ENCODE measurements at regions not wholly inside any gene's neighbourhood (a gene's known extent, or its start where the extent isn't known, plus 50 kb on each side); places are given as distances from the start of the nearest gene placed in this dataset.

DNA sequence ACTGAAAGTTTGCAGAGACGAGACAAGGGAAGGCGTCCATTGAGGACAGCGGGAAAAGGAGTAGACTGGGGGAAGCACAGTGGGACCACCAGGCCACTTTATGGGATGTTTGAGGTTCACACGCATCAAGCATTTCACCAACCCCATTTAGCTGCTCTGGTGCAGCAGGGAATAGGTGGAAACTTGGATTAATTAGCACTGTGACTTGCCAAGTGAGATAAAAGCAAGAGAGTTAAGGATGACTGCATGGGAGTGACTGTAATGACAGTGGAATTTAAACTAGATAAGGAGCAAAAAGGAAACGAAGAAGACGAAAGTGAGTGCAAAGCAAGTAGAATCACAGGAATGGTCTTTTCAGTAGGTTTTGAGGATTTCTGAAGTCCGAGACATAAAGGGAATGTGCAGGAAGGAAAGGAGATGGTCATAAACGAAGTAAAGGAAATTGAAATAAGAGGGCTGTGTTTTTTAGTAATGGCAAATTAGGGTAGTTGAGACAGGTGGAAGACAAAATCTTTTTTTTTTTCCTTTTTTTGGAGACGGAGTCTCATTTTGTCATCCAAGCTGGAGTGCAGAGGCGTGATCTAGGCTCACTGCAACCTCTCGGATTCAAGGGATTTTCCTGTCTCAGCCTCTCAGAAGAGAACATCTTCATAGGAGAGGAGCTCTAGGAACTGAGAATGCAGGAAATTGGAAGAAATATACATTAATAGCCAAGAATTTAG, 119.0 kb upstream of the MAP9 start:
- Histone ChIP-seq H3K27me3 (ENCODE audit: control insufficient read depth in 1 of 2, insufficient read depth in 2 of 2, low read length in 2 of 2) (no peaks in the 10 kb centered on the region), H3K27ac (ENCODE audit: low read depth in 1 of 2, low read length in 2 of 2) (no peak overlapping the region), H3K36me3 (ENCODE audit: insufficient read depth, low read length) (no peaks in the 10 kb centered on the region), H3K4me1 (ENCODE audit: insufficient read depth, low read length) (no peaks in the 10 kb centered on the region), H3K4me3 (ENCODE audit: low read length) (no peak overlapping the region), H3K9me3 (ENCODE audit: control insufficient read depth in 1 of 2, insufficient read depth in 1 of 2, low read length in 2 of 2) (peaks cover 0 to 4% of the 10 kb centered on the region in 2 experiments)
- DNase-seq: no peak
- Mint-ChIP-seq H3K9me3 (peaks cover 2% of the 10 kb centered on the region), H3K27ac (no peak overlapping the region), H3K36me3 (ENCODE audit: low read depth) (no peaks in the 10 kb centered on the region), H3K4me1 (ENCODE audit: low read depth) (no peaks in the 10 kb centered on the region), H3K27me3 (no peaks in the 10 kb centered on the region), H3K4me3 (no peak overlapping the region)
- ATAC-seq (ENCODE audit: poor library complexity): no peak
- TF ChIP-seq, protein P1, sequence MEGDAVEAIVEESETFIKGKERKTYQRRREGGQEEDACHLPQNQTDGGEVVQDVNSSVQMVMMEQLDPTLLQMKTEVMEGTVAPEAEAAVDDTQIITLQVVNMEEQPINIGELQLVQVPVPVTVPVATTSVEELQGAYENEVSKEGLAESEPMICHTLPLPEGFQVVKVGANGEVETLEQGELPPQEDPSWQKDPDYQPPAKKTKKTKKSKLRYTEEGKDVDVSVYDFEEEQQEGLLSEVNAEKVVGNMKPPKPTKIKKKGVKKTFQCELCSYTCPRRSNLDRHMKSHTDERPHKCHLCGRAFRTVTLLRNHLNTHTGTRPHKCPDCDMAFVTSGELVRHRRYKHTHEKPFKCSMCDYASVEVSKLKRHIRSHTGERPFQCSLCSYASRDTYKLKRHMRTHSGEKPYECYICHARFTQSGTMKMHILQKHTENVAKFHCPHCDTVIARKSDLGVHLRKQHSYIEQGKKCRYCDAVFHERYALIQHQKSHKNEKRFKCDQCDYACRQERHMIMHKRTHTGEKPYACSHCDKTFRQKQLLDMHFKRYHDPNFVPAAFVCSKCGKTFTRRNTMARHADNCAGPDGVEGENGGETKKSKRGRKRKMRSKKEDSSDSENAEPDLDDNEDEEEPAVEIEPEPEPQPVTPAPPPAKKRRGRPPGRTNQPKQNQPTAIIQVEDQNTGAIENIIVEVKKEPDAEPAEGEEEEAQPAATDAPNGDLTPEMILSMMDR (IDR thresholded peaks at IDR 0.05): no peak
- intact Hi-C loops (cut with DNase I, micrococcal nuclease): no loop called here
- POLR2A ChIA-PET: no interaction called here
- CTCF ChIA-PET: no interaction called here

DNA sequence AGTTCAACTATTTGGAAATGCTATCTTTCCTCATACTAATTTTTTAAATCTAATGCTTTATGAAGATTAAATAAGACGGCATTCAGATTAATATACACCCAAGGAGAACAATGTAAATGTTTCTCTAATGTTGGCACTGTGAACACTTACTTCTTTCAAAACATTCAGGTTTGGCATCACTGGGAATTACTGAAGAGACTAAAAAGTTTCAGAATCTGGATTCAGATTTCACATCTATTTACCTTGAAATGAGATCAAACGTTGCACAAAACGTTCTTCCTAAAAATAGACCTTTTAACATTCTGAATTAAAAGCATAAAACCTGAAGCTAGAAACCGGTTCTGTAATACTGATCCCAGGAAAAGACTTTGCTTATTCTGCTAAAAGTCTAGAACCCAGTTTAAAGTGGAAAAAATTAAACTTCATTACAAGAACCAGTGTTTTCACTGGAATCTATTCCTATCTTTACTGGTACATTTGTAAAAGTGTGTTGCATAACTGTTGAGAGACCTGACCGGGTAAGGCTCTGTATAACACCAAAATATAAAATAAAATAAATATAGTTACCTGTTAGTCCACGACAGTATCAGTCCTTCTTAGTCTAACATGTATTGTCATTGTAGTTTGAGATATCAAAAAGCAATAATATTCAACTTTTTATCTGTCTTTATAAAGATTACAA, 117.4 kb upstream of the MAP9 start:
- POLR2A ChIA-PET: no interaction called here
- H3K36me3 Mint-ChIP-seq (ENCODE audit: low read depth): no peaks in the 10 kb centered on the region
- Histone ChIP-seq H3K36me3 (ENCODE audit: insufficient read depth, low read length) (no peaks in the 10 kb centered on the region), H3K9me3 (ENCODE audit: control insufficient read depth in 1 of 2, insufficient read depth in 1 of 2, low read length in 2 of 2) (peaks cover 0 to 4% of the 10 kb centered on the region in 2 experiments), H3K4me1 (ENCODE audit: insufficient read depth, low read length) (no peaks in the 10 kb centered on the region), H3K27ac (ENCODE audit: low read depth in 1 of 2, low read length in 2 of 2) (no peak overlapping the region), H3K27me3 (ENCODE audit: control insufficient read depth in 1 of 2, insufficient read depth in 2 of 2, low read length in 2 of 2) (no peaks in the 10 kb centered on the region), H3K4me3 (ENCODE audit: low read length) (no peak overlapping the region)
- H3K27ac Mint-ChIP-seq: no peak overlapping the region
- no peak overlapping the region for H3K4me3 Mint-ChIP-seq
- H3K9me3 Mint-ChIP-seq: peaks cover 2% of the 10 kb centered on the region
- H3K27me3 Mint-ChIP-seq: no peaks in the 10 kb centered on the region
- no peaks in the 10 kb centered on the region for H3K4me1 Mint-ChIP-seq (ENCODE audit: low read depth)
- DNase-seq (no peak), ATAC-seq (ENCODE audit: poor library complexity) (no peak)
- intact Hi-C loops (cut with DNase I, micrococcal nuclease): no loop called here
- TF ChIP-seq, protein P1 (IDR thresholded peaks at IDR 0.05): no peak
- CTCF ChIA-PET: no interaction called here

DNA sequence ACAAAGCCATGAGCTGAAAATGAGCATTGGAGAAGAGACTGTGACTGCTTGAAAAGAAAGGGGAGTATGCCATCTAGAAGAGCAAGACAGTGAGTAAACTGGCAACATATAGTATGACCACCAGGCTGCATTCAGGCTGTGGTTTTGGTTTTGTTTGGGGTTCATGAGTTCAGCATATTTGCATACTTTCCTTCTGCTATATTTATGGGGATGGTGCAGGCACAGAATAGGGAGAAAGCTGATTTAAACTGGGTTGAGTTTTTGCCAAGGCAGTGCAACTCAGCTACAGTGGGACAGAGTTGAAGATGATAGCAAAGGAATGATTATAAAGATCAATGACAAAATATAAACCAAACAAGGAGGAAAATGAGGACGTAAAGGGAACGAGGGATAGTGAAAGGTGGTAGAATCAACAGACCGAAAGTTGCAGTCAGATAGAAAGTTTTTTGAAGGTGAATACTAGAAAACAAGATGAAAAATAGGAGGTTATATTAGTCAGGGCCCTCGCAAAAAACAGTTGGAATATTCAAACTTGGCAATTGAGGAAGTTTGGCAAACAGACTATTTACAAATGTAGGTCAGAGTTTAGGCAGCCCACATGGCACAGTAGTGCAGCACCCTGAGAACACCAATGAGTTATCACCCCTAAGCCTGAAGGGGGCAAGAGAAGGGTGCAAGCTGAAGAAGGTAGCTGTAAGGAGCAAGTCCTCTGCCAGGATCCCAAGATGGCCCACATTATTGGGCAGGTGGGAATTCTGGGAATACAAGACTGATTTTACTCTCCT, 114.8 kb upstream of the MAP9 start:
- Histone ChIP-seq H3K4me3 (ENCODE audit: low read length) (no peak overlapping the region), H3K4me1 (ENCODE audit: insufficient read depth, low read length) (no peaks in the 10 kb centered on the region), H3K27me3 (ENCODE audit: control insufficient read depth in 1 of 2, insufficient read depth in 2 of 2, low read length in 2 of 2) (no peaks in the 10 kb centered on the region), H3K27ac (ENCODE audit: low read depth in 1 of 2, low read length in 2 of 2) (no peak overlapping the region), H3K9me3 (ENCODE audit: control insufficient read depth in 1 of 2, insufficient read depth in 1 of 2, low read length in 2 of 2) (no peaks in the 10 kb centered on the region), H3K36me3 (ENCODE audit: insufficient read depth, low read length) (no peaks in the 10 kb centered on the region)
- TF ChIP-seq, protein P1 (IDR thresholded peaks at IDR 0.05): no peak
- no peak for ATAC-seq (ENCODE audit: poor library complexity)
- H3K36me3 Mint-ChIP-seq (ENCODE audit: low read depth): no peaks in the 10 kb centered on the region
- intact Hi-C loops (cut with DNase I, micrococcal nuclease): no loop called here
- POLR2A ChIA-PET: no interaction called here
- H3K27ac Mint-ChIP-seq: no peak overlapping the region
- H3K27me3 Mint-ChIP-seq: no peaks in the 10 kb centered on the region
- DNase-seq: no peak
- CTCF ChIA-PET: no interaction called here
- H3K4me1 Mint-ChIP-seq (ENCODE audit: low read depth): no peaks in the 10 kb centered on the region
- H3K9me3 Mint-ChIP-seq: no peaks in the 10 kb centered on the region
- H3K4me3 Mint-ChIP-seq: no peak overlapping the region

All from CD4-positive, alpha-beta T cell (primary cell).